ENCODE measurements at regions not wholly inside any gene's neighbourhood (a gene's known extent, or its start where the extent isn't known, plus 50 kb on each side); places are given as distances from the start of the nearest gene placed in this dataset.

- TF ChIP-seq CTCF (IDR thresholded peaks at IDR 0.05; ENCODE audit: low read depth, low read length) (no peak), EZH2phosphoT487 (IDR thresholded peaks at IDR 0.05; ENCODE audit: low read depth) (no peak)
These were observed 86.7 kb upstream of the IKZF1 start for GRCh38 chr7:50217821-50218281.

All from OCI-LY3 (cell line).